HEK293 (cell line): ENCODE measurements at regions not wholly inside any gene's neighbourhood (a gene's known extent, or its start where the extent isn't known, plus 50 kb on each side); places are given as distances from the start of the nearest gene placed in this dataset.

Experiments
- ATF2 ChIP-seq: fragments of 450-650 bp; formaldehyde crosslinking; IDR thresholded peaks from 2 replicates; pipeline ENCODE4 v1.5.1; 2016; ENCODE audit warnings: missing biosample characterization, missing genetic modification characterization, low read depth
- CTCF ChIP-seq: fragments of 450-650 bp; formaldehyde crosslinking; IDR thresholded peaks from 2 replicates; pipeline ENCODE4 v1.5.1; 2016; ENCODE audit warnings: missing biosample characterization, missing genetic modification characterization
- MYNN ChIP-seq: fragments of 450-650 bp; formaldehyde crosslinking; IDR thresholded peaks from 2 replicates; pipeline ENCODE4 v1.5.1; 2016; ENCODE audit warnings: missing biosample characterization, missing genetic modification characterization, borderline replicate concordance
- PRDM1 ChIP-seq: fragments of 450-650 bp; formaldehyde crosslinking; IDR thresholded peaks from 2 replicates; pipeline ENCODE4; 2016; ENCODE audit warnings: missing biosample characterization, missing genetic modification characterization
- RBAK ChIP-seq: fragments of 450-650 bp; formaldehyde crosslinking; IDR thresholded peaks from 2 replicates; pipeline ENCODE4 v1.5.1; 2016; ENCODE audit warnings: missing biosample characterization, missing genetic modification characterization
- ZBTB8A ChIP-seq: fragments of 450-650 bp; formaldehyde crosslinking; IDR thresholded peaks from 2 replicates; pipeline ENCODE4 v1.5.1; 2016; ENCODE audit warnings: missing biosample characterization, missing genetic modification characterization
- ZFP37 ChIP-seq: fragments of 450-650 bp; formaldehyde crosslinking; IDR thresholded peaks from 2 replicates; pipeline ENCODE4 v1.5.1; 2016; ENCODE audit warnings: missing biosample characterization, missing genetic modification characterization
- ZNF112 ChIP-seq: fragments of 450-650 bp; formaldehyde crosslinking; IDR thresholded peaks from 2 replicates; pipeline ENCODE4 v1.5.0; 2017; ENCODE audit warnings: missing biosample characterization, missing genetic modification characterization
- ZNF138 ChIP-seq: fragments of 450-650 bp; formaldehyde crosslinking; IDR thresholded peaks from 2 replicates; pipeline ENCODE4 v1.5.1; 2016; ENCODE audit warnings: missing biosample characterization, missing genetic modification characterization, borderline replicate concordance
- ZNF175 ChIP-seq: fragments of 450-650 bp; formaldehyde crosslinking; IDR thresholded peaks from 2 replicates; pipeline ENCODE4 v1.5.1; 2016; ENCODE audit warnings: missing biosample characterization, missing genetic modification characterization
- ZNF501 ChIP-seq: fragments of 450-650 bp; formaldehyde crosslinking; IDR thresholded peaks from 2 replicates; pipeline ENCODE4 v1.5.1; 2016; ENCODE audit warnings: missing biosample characterization, missing genetic modification characterization

DNA sequence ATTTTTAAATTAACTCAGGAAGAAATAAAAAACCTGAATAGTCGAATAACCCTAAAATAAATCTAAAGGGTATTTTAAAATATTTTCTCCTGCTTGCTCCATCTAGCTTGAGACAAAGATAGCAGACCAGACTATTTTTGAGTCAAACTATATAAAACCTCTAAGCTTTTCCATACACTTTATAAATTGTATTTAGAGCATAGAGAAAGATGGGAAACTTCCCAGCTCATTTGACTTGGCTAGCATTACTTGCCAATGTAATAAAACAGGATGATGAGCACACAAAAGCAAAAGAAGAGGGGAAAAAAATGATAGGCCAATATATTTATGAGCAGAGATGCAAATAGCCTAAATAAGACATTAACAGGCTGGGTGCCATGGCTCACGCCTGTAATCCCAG is 117.1 kb downstream of the ANAPC4 start:
- TF ChIP-seq ZNF138 (tag by site-specific recombination) (no peak), CTCF (tag by site-specific recombination) (no peak), ZNF501 (tag by site-specific recombination) (no peak), PRDM1 (tag by site-specific recombination) (no peak), ZNF112 (tag by site-specific recombination) (no peak), ZBTB8A (tag by site-specific recombination) (no peak), ZNF175 (tag by site-specific recombination) (no peak), ZFP37 (tag by site-specific recombination) (no peak), MYNN (no peak), RBAK (no peak), ATF2 (tag by site-specific recombination) (no peak)
